HuH-7 (cell line): ENCODE measurements at regions not wholly inside any gene's neighbourhood (a gene's known extent, or its start where the extent isn't known, plus 50 kb on each side); places are given as distances from the start of the nearest gene placed in this dataset.

Source experiments
- DNase-seq: peaks from one replicate; pipeline ENCODE4 v3.0.0; 2011; ENCODE audit warnings: low spot score

GRCh38 chr9:105146677-105147076 is 97.8 kb upstream of the SLC44A1 start:
- DNase-seq: no peak

GRCh38 chr9:105147110-105147871 is 97.2 kb upstream of the SLC44A1 start:
- DNase-seq: no peak

DNA sequence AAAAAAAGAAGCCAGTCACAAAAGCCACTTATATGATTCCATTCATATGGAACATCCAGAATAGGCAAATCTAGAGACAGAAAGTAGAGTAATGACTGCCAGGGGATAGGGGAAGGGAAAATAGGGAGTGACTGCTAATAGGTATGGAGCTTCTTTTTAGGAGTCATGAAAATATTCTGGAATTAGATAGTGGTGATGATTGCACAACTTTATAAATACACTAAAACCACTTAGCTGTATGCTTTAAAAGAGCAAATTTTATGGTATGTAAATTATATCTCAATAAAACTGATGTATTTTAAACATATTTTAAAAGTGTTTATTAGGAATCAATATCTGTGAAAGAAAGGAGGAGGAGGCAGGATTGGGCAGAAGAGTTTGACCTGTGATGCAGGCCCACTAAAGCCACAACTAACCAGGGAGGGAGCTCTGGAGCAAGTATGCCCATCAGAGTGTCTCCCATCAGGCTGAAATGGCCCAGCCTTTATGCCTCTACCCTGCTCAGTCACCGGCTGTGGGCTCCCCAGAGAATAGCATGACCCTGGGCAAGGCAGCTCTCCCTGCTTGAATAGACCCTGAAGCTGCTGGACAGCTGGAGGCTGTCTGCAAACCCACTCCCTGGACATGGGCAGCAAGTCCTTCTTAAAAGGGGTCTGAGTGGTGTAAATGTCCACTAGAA is 96.0 kb upstream of the SLC44A1 start:
- DNase-seq: peak; percentile 36

DNA sequence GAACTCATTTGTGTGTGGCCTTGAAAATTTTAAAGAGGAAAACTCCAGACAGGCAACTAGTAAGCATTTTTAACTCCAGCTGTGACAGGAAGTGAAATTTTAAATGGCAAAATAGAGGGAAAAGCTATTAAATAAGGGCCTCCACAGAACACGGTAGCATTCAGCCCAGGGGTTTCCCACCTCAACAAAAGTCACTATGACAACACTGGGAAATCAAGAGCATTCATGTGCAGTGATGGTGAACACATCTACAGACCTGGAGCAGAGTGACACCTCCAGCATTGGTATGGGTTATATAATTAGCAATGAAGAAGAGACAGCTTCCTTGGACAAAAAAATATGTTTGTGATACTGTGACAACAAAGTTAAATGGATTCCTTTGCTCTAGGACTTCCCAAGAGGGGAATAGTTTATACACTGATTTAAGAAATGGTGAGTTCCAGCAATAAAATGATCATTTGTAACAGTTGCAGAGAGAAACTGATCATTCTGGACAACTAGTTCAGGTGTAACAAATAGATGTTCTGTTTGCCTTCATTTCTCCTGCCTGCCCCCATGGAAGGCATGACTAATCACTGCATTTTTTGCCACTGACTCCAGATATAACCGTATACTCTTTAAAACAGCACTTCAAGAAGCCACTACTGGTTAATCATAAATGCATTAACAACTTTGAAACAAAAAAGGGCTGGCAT is 93.3 kb upstream of the SLC44A1 start:
- no peak for DNase-seq

- no peak for DNase-seq
Measured at GRCh38 chr9:105151686-105151995, 92.8 kb upstream of the SLC44A1 start.

DNA sequence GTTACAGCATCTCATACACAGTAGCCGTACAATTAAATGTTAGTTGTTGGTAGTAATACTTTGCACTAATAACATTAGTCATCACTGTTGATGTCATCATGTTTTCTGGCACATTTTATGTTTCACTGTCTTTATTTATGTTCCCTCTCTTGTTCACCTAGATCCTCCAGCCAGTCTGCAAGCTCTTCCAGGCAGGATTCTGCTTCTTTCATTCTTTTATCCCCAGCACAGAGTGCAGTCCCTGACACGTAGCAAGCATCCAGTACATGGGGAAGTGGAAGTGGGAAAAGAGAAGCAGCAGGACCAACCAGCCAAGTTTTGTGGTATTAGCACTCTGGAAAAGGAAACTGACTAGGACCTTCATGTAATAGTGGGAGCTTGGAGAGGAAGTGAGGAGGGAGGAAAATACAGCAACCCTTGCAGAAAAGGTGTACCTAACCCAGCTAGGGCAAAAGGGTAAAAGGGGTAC is 89.7 kb upstream of the SLC44A1 start:
- no peak for DNase-seq

GRCh38 chr9:105157171-105157583 is 87.3 kb upstream of the SLC44A1 start:
- peak; percentile 50 for DNase-seq

- DNase-seq: no peak
Measured at GRCh38 chr9:105158020-105158419, 86.4 kb upstream of the SLC44A1 start.

- no peak for DNase-seq
Measured at GRCh38 chr9:105158898-105159297, 85.6 kb upstream of the SLC44A1 start.

DNA sequence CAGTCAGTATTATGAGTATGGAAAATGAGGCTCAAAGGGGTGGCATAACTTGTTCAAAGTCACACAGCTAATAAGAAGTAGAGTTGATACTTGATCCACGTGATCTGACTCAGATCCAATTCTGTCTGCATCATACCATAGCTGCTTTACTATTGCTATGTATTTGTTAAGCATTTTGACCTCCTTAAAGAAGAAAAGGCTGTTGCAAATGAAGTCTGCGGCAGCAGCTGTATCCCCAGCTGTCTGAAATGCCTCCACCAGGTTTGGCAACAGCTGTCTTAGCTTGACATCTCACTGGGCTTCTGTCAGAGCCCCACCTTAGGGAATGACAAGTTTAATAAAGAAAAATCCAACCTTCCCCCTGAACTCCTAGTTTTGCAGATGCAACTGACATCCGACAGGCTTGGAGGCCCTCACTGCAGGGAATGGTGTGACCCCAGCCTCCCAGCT is 75.6 kb upstream of the SLC44A1 start:
- no peak for DNase-seq

- DNase-seq: no peak
Measured at GRCh38 chr9:105171076-105171475, 73.4 kb upstream of the SLC44A1 start.

DNA sequence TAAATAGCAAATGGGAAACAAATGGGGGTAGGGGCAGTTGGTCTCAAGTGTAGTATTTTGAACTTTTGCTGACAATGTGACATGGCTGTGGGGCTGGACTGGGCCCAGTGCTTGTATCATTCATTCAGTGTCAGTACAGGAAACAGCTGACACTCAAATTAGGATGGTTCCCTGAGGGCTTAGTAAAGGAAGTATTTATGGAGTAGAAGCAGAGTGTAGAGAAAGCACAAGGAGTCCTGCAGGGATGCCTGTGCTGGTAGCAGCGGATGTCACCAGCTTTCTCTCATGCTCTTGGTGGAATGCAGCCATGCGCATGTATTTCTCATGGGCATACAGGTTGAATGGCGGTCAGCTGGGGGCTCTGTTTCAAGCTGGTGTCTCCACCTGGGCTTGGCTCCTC is 72.9 kb upstream of the SLC44A1 start:
- DNase-seq: no peak

- DNase-seq: no peak
Measured at GRCh38 chr9:105172436-105172835, 72.0 kb upstream of the SLC44A1 start.

DNA sequence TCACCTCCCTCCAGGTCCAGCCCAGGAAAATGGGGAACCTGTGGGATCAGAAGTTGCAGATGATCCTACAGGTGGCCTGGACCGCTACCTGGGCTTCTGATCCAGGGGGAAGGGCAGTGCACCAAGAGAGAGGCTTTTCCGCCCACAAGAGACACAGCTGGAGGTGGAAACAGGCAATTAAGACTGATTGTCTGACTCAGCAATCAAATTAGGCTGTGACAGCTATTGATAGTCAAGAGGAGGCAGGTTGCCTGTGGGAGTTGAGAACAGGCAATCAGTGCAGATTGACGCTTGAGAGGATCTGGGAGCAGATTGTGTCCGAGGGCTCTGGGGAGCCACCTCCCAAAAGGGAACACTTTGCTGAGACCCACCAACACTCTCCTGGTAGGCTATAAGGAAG is 71.1 kb upstream of the SLC44A1 start:
- no peak for DNase-seq

- no peak for DNase-seq
Measured at GRCh38 chr9:105173826-105174225, 70.6 kb upstream of the SLC44A1 start.

GRCh38 chr9:105176194-105176593 is 68.3 kb upstream of the SLC44A1 start:
- DNase-seq: no peak

DNA sequence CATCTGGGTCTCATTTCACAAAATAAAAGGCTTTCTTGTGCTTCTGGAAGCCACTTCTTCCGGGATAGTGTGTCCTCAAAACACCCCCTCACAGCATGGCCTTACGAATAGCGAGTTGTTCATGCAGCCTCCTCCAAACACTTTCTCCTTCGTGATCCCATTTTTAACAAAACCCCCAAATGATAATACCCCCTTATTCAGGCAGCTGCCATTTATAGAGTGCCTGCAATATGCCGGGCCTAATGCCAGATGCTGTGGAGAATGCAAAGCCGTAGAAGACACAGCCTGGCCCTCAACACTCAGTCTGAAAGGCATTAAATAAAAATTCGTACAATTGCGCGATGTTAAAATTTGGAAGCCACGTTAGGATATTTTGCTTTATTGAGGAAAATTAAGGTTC is 66.4 kb upstream of the SLC44A1 start:
- no peak for DNase-seq

DNA sequence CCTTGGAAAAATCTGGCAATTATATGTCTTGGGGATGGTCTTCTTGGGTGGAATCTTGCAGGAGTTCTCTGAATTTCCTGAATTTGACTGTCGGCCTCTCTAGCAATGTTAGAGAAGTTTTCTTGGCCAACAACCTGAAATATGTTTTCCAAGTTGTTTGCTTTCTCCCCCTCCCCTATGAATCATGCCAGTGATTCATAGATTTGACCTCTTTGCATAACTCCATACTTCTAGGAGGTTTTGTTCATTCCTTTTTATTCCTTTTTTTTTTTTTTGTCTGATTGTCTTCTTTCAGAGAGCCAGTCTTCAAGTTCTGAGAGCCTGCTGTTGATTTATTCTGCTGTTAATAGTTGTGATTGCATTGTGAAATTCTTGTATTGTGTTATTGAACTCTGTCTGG is 56.7 kb upstream of the SLC44A1 start:
- DNase-seq: no peak

GRCh38 chr9:105188746-105189145 is 55.7 kb upstream of the SLC44A1 start:
- DNase-seq: no peak

GRCh38 chr9:105191508-105192121 is 52.8 kb upstream of the SLC44A1 start:
- DNase-seq: peak; percentile 83

DNA sequence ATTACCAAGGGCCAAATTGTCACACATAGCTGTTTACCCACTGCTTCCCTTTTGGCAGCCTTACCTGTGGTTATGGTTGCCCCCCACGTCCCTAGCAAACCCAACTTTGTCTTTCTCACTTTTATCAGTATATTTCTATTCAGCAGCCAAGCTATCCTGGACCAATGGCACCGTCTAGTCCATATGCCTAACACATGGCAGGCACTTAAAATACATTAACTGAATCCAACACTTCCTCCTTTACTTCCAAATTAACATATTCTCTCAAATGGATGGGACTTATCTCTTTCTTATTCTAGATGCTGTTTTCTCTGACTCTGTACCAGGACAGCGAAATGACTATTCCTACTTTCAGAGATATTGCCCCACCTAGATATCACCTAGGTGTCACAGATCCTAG is 50.9 kb upstream of the SLC44A1 start:
- no peak for DNase-seq

DNA sequence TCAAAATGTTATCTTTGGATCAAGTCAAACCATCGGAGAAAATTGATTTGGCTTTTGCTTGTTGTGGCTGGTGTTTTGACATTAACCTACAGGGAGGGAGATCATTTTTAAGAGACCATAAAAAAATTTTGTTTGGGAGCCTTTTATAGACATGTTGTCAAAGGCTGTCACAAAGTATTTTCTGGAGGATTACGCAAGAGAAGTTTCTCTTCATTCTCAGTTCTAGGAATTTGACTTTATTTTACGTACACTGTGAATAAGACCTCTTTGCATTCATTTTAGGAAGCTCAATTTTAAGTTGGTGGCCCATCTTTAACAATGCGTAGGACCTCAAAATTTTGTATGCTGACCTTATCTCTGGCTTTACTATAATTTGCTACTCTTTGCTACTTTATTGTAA is 50.2 kb upstream of the SLC44A1 start:
- DNase-seq: no peak
